K562 (cell line): ENCODE measurements at regions not wholly inside any gene's neighbourhood (a gene's known extent, or its start where the extent isn't known, plus 50 kb on each side); places are given as distances from the start of the nearest gene placed in this dataset.
A peak's percentile ranks its signal among the peaks of the same experiment; 100 is the strongest.

ENCODE experiments used
- ATAC-seq: fragments of 200-7000 bp; cut with Tn5 transposase; 3 replicates; pipeline ENCODE4 v1.9.1; 2020; ENCODE audit warnings: moderate library complexity
- BruUV-seq: library from RNA; stranded (reverse); fragments of 400-500 nt; replicated peaks from 2 replicates; lab custom pipeline; 2021; lab: Mats Ljungman, UMichigan
- CTCF ChIA-PET: fragments of 300-600 bp; formaldehyde crosslinking; extraction: SDS; loops from one replicate; lab custom pipeline; 2021; ENCODE audit warnings: low intra/inter-chr PET ratio; lab: Yijun Ruan, JAX
- POLR2A ChIA-PET: fragments of 300-600, 350-650 bp; sonication (Branson Sonifier 250); formaldehyde crosslinking; extraction: SDS; loops from one replicate; lab custom pipeline; 2021; ENCODE audit warnings: antibody characterized with exemption, inconsistent platforms; lab: Yijun Ruan, JAX
- DNase-seq, 4 experiments: peaks; one replicate each; pipeline versions ENCODE4 v3.0.0 to v3.0.0-alpha.2; 2011 to 2018; ENCODE audit warnings: low spot score in 3 of 4, mixed read lengths in 3 of 4; ENCODE audit errors: extremely low read depth in 1 of 4
- FAIRE-seq: peaks from 2 replicates; lab custom pipeline; 2011; peaks lifted over from hg19 to GRCh38; lab: Jason Lieb, UNC
- H2AFZ ChIP-seq: 2 replicates; pipeline ENCODE4 v1.6.0; 2011; ENCODE audit warnings: low read depth, low read length, control low read depth, inconsistent platforms
- H3K27ac ChIP-seq: fragments of 200-600 bp; 3 replicates; pipeline ENCODE4 v1.8.0; 2011; ENCODE audit warnings: low read depth, mild to moderate bottlenecking, control low read depth, inconsistent platforms, low read length, moderate library complexity, mixed read lengths; ENCODE audit errors: extremely low read depth
- H3K27me3 ChIP-seq, 2 experiments: fragments of 300-600 bp in 1 of 2; 2 replicates in 1 of 2; 3 replicates in 1 of 2; pipeline versions ENCODE4 v1.6.0 to v1.8.0; 2011; ENCODE audit warnings: inconsistent platforms in 2 of 2, low read length in 2 of 2, mild to moderate bottlenecking in 1 of 2, mixed read lengths in 1 of 2, moderate library complexity in 1 of 2; ENCODE audit not compliant: control insufficient read depth in 2 of 2, insufficient read depth in 2 of 2
- H3K36me3 ChIP-seq: fragments of 300-600 bp; 3 replicates; pipeline ENCODE4 v1.8.0; 2011; ENCODE audit warnings: mild to moderate bottlenecking, low read length, inconsistent platforms; ENCODE audit not compliant: control insufficient read depth, insufficient read depth
- H3K4me1 ChIP-seq, 2 experiments: fragments of 200-600 bp in 1 of 2; replicated peaks in 1 of 2; 2 replicates in 1 of 2; 3 replicates in 1 of 2; pipeline versions ENCODE4 v1.5.1 to v1.8.0; 2011; ENCODE audit warnings: inconsistent platforms in 2 of 2, low read length in 2 of 2, mild to moderate bottlenecking in 1 of 2, mixed read lengths in 1 of 2, moderate library complexity in 1 of 2; ENCODE audit not compliant: control insufficient read depth in 2 of 2, insufficient read depth in 2 of 2
- H3K4me2 ChIP-seq: 2 replicates; pipeline ENCODE4 v1.6.1; 2011; ENCODE audit warnings: low read length, control low read depth, inconsistent platforms, mixed read lengths; ENCODE audit not compliant: insufficient read depth
- H3K4me3 ChIP-seq: fragments of 200-600 bp; sonication (generic), shearing (Covaris generic); 2 replicates; pipeline ENCODE4 v1.5.1; 2016; ENCODE audit warnings: control low read depth, inconsistent platforms
- H3K79me2 ChIP-seq: fragments of 200-600 bp; 3 replicates; pipeline ENCODE4 v1.8.0; 2011; ENCODE audit warnings: low read length, inconsistent platforms; ENCODE audit not compliant: control insufficient read depth, insufficient read depth
- H3K9ac ChIP-seq, 2 experiments: 2 replicates each; pipeline versions ENCODE4 v1.6.0 to v1.6.1; 2011; ENCODE audit warnings: low read depth in 2 of 2, low read length in 2 of 2, control low read depth in 1 of 2, inconsistent platforms in 1 of 2, mild to moderate bottlenecking in 1 of 2, mixed read lengths in 1 of 2; ENCODE audit not compliant: insufficient read depth in 1 of 2
- H3K9me1 ChIP-seq: one replicate; pipeline ENCODE4 v1.6.0; 2011; ENCODE audit warnings: inconsistent platforms, mild to moderate bottlenecking, low read length, moderate library complexity; ENCODE audit not compliant: control insufficient read depth, insufficient read depth
- H3K9me3 ChIP-seq: replicated peaks from 2 replicates; pipeline ENCODE4 v1.5.1; 2011; ENCODE audit warnings: low read depth, low read length, inconsistent platforms; ENCODE audit not compliant: control insufficient read depth, insufficient read depth
- H4K20me1 ChIP-seq: replicated peaks from 2 replicates; pipeline ENCODE4 v1.6.1; 2011; ENCODE audit warnings: low read length, inconsistent platforms, mixed read lengths; ENCODE audit not compliant: control insufficient read depth, insufficient read depth
- ATF1 ChIP-seq, 2 experiments: fragments of 450-650 bp in 1 of 2; IDR thresholded peaks; 2 replicates each; pipeline ENCODE4 v1.6.1; 2016; ENCODE audit warnings: missing compliant biosample characterization in 1 of 2, missing genetic modification characterization in 1 of 2
- BCL6 ChIP-seq: fragments of 250-450 bp; sonication (Bioruptor Pico); IDR thresholded peaks from 2 replicates; pipeline ENCODE4 v1.4.0; 2020
- C11orf30 ChIP-seq: fragments of 450-650 bp; IDR thresholded peaks from 2 replicates; pipeline ENCODE4 v1.6.1; 2016; ENCODE audit warnings: low read depth, mild to moderate bottlenecking
- CAMTA2 ChIP-seq: fragments of 250-450 bp; sonication (Bioruptor Pico); conservative IDR thresholded peaks from 2 replicates; pipeline ENCODE4 v1.5.1; 2022
- CBX1 ChIP-seq: sonication (generic); IDR thresholded peaks from 2 replicates; pipeline ENCODE4 v1.6.1; 2016; ENCODE audit warnings: antibody characterized with exemption, low read depth, mild to moderate bottlenecking
- CHAMP1 ChIP-seq: fragments of 450-650 bp; IDR thresholded peaks from 2 replicates; pipeline ENCODE4 v1.6.1; 2016; ENCODE audit warnings: mild to moderate bottlenecking
- FOXA3 ChIP-seq, 2 experiments: fragments of 450-650 bp in 1 of 2; sonication (generic) in 1 of 2; formaldehyde crosslinking; IDR thresholded peaks in 1 of 2; conservative IDR thresholded peaks in 1 of 2; 2 replicates each; pipeline versions ENCODE4 v1.4.0 to v1.8.0; 2020 to 2022; ENCODE audit warnings: mild to moderate bottlenecking in 2 of 2, missing genetic modification reagents in 1 of 2
- RAD21 ChIP-seq, 2 experiments: fragments of 250-450 bp in 1 of 2; fragments of 450-650 bp in 1 of 2; sonication (Bioruptor Pico) in 1 of 2; formaldehyde crosslinking in 1 of 2; IDR thresholded peaks in 1 of 2; conservative IDR thresholded peaks in 1 of 2; 2 replicates each; pipeline versions ENCODE4 v1.4.0 to v1.8.0; 2020 to 2022; ENCODE audit warnings: mild to moderate bottlenecking in 2 of 2, moderate library complexity in 1 of 2
- RBM14 ChIP-seq: fragments of 200-400 bp; formaldehyde crosslinking; IDR thresholded peaks from 2 replicates; pipeline ENCODE4 v1.6.1; 2018; ENCODE audit warnings: low read depth, mild to moderate bottlenecking, low read length, moderate library complexity, borderline replicate concordance; ENCODE audit not compliant: insufficient read depth
- TSC22D4 ChIP-seq: fragments of 450-650 bp; IDR thresholded peaks from 2 replicates; pipeline ENCODE4 v1.6.1; 2016; ENCODE audit warnings: missing genetic modification characterization, missing biosample characterization, control low read depth
- ZKSCAN1 ChIP-seq: fragments of 150-350 bp; IDR thresholded peaks from 2 replicates; pipeline ENCODE4 v1.6.1; 2016; ENCODE audit warnings: low read depth, low read length
- ZNF3 ChIP-seq: fragments of 250-450 bp; sonication (Bioruptor Pico); IDR thresholded peaks from 2 replicates; pipeline ENCODE4 v1.5.0; 2021; ENCODE audit warnings: mild to moderate bottlenecking, moderate library complexity
- ZNF316 ChIP-seq: fragments of 450-650 bp; IDR thresholded peaks from 2 replicates; pipeline ENCODE4 v1.6.1; 2016
- ZNF347 ChIP-seq: fragments of 450-650 bp; formaldehyde crosslinking; IDR thresholded peaks from 2 replicates; pipeline ENCODE4 v1.4.0; 2020; ENCODE audit warnings: low read depth, mild to moderate bottlenecking, moderate library complexity
- WGBS: fragments of 100-300 bp; shearing (Covaris generic); methylation state at CpG from one replicate; pipeline ENCODE4 v1.1.6; 2016; ENCODE audit warnings: low coverage, mixed read lengths; ENCODE audit not compliant: insufficient coverage; ENCODE audit errors: missing lambda C conversion rate; 5-methylcytosine and 5-hydroxymethylcytosine counted together
- in situ Hi-C: fragments of 300-500 bp; cut with MboI; formaldehyde crosslinking; loops from 4 replicates; pipeline ENCODE4 v1.15.0; 2018; ENCODE audit warnings: inconsistent platforms, mixed read lengths
- intact Hi-C: fragments of 100-400 bp; cut with micrococcal nuclease; formaldehyde crosslinking; loops from 2 replicates; pipeline ENCODE4 v1.14.2; 2022

- CTCF ChIA-PET, result no interaction called here
- Histone ChIP-seq H3K4me3 (no peak overlapping the region), H2AFZ (no peak overlapping the region), H3K9me3 (no peaks in the 10 kb centered on the region), H3K9me1 (no peaks in the 10 kb centered on the region), H3K27ac (no peak overlapping the region), H3K36me3 (no peaks in the 10 kb centered on the region), H4K20me1 (no peaks in the 10 kb centered on the region), H3K79me2 (no peaks in the 10 kb centered on the region), H3K9ac (no peak overlapping the region), H3K27me3 (no peaks in the 10 kb centered on the region), H3K4me1 (no peaks in the 10 kb centered on the region), H3K4me2 (no peak overlapping the region)
- WGBS, result 0% methylated on average over 2 of the region's 2 CpGs
- BruUV-seq, result no TSS peak
- no peak for FAIRE-seq
- ATAC-seq, result no peak
- POLR2A ChIA-PET, result interaction anchor here (0.6 kb wide), 2 partner anchors 12 to 1033 kb away, joined by 3 read pairs; no protein-coding TSS in a partner anchor
- in situ Hi-C loops, result no loop called here
- no peak for TF ChIP-seq FOXA3 (CRISPR knock-in tag; conservative IDR thresholded peaks at IDR 0.05 in 1 of 2, IDR thresholded peaks at IDR 0.05 in 1 of 2)
- no peak for TF ChIP-seq TSC22D4 (tag)
- TF ChIP-seq CHAMP1, result no peak
- TF ChIP-seq ZNF347, result no peak
- TF ChIP-seq ZNF3 (CRISPR knock-in tag), result no peak
- TF ChIP-seq BCL6, result no peak
- peak; percentile 31; the same call in 1 of the 2 replicates for TF ChIP-seq C11orf30
- TF ChIP-seq ZNF316, result 0 out of 2 replicates have a peak, but pooled peaks have one; percentile 20
- TF ChIP-seq CAMTA2, result no peak
- no peak for TF ChIP-seq CBX1
- no peak for TF ChIP-seq RAD21 (CRISPR knock-in tag; conservative IDR thresholded peaks at IDR 0.05 in 1 of 2, IDR thresholded peaks at IDR 0.05 in 1 of 2)
- no peak for TF ChIP-seq ZKSCAN1
- TF ChIP-seq RBM14, result no peak
- TF ChIP-seq ATF1 (CRISPR knock-in tag; IDR thresholded peaks at IDR 0.05), result no peak
- no peak for TF ChIP-seq ATF1 (tag; IDR thresholded peaks at IDR 0.05)
- intact Hi-C loops, result loop anchor here (5.0 to 10.0 kb wide), 2 partner anchors 200 to 343 kb away; no protein-coding TSS in a partner anchor
- no peak for DNase-seq
Measured at GRCh38 chr12:23057571-23057970, 432.6 kb downstream of the ETNK1 start.
